GM12873 (cell line): ENCODE measurements at regions not wholly inside any gene's neighbourhood (a gene's known extent, or its start where the extent isn't known, plus 50 kb on each side); places are given as distances from the start of the nearest gene placed in this dataset.

Experiments
- TF ChIP-seq, protein P1 (sequence below): IDR thresholded peaks from 2 replicates; pipeline ENCODE4 v1.5.1; 2012; ENCODE audit warnings: low read depth, mild to moderate bottlenecking, moderate library complexity, low read length, control low read depth; ENCODE audit not compliant: insufficient read depth; ENCODE audit errors: missing control alignments

DNA sequence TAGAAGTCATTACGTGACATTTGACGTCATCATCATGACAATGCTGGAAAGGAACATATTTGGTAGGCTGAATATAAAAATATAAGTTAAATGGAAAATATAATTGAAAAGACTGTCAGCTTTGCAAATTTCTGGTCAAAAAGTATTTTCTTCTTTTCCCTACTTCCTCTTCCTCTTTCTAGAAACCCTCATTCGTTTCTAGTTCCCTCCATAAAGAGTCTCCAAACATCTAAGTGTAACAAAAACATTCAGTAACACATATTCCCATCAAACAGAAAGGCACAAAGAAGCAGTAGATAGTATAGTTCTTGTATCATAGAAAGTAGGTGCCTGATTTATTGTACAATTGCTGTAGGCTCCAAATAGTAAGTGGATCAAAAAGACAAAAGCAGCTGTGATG lies 150.8 kb upstream of the FAM83B start:
- TF ChIP-seq, protein P1, sequence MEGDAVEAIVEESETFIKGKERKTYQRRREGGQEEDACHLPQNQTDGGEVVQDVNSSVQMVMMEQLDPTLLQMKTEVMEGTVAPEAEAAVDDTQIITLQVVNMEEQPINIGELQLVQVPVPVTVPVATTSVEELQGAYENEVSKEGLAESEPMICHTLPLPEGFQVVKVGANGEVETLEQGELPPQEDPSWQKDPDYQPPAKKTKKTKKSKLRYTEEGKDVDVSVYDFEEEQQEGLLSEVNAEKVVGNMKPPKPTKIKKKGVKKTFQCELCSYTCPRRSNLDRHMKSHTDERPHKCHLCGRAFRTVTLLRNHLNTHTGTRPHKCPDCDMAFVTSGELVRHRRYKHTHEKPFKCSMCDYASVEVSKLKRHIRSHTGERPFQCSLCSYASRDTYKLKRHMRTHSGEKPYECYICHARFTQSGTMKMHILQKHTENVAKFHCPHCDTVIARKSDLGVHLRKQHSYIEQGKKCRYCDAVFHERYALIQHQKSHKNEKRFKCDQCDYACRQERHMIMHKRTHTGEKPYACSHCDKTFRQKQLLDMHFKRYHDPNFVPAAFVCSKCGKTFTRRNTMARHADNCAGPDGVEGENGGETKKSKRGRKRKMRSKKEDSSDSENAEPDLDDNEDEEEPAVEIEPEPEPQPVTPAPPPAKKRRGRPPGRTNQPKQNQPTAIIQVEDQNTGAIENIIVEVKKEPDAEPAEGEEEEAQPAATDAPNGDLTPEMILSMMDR: no peak

DNA sequence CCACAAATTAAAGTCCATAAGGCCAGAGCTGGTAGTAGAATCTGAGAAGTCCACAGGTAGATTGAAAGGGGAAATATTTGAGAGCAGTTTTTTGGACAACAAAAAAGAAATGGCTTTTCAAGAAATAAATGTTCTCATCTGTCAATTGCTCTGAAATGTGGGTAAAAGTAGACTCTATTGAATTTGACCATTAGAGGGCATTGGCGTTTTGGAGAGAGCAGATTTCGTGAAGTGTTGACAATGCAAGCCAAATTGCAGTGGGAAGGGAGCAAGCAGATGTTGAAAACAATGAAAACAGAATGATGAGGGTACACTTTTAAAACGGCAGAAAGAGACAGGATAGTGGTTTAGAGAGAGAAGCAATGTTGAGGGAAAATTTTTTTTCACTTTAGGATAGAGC lies 149.1 kb upstream of the FAM83B start:
- TF ChIP-seq, protein P1: no peak

DNA sequence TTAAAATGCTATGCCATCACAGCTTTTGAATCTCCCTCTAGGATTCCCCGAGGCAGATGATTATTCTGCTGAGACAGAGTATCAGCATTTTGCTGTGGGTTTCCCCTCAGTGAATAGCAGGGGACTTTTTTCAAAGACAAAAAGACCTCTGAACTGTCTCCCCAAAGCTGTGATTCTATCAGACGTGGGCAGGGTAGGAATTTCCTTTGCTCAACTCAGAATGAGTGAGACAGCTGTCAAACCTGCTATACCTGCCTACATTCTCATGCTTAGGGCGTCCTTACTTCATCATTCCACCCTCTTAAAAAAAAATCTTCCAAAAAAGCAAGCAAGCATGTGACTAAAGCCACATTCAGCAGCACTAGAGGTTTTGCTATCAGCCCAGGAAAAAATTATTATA lies 147.6 kb upstream of the FAM83B start:
- TF ChIP-seq, protein P1: no peak

DNA sequence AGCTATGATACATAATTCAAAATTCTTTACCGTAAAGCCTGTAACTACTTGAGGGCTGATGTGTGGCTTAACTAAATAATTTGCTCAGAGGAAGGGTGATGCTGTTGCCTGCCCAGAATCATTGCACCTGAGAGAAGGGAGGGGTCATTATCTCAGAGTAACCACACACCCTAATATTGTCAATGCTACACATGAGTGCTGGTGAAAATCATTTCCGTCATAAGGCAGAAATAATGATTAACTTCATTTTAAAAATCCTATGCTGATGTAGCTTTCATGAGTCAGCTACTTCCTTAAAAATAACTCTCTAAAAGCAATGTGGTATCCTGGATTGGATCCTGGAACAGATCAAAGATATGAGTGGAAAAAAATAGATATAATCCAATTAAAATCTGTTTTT lies 146.4 kb upstream of the FAM83B start:
- TF ChIP-seq, protein P1: no peak

DNA sequence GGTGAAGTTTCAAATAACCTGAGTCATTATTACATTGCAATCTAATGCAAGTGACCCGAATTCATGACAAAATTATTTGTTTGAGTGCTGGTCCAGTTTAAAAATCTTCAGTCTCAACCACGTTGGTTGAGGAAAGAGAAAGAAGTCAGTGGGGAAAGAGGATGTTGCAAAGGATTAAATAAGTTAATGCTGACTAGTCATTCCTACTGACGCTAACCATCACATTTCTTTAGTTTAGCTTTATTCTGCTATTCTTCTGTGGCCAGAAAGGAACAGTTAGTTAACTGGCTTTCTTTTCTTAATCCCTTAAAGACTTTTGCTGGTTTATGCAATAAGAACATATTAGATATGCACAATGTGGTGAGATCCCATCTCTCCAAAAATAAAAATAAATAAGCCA lies 143.8 kb upstream of the FAM83B start:
- TF ChIP-seq, protein P1: no peak

DNA sequence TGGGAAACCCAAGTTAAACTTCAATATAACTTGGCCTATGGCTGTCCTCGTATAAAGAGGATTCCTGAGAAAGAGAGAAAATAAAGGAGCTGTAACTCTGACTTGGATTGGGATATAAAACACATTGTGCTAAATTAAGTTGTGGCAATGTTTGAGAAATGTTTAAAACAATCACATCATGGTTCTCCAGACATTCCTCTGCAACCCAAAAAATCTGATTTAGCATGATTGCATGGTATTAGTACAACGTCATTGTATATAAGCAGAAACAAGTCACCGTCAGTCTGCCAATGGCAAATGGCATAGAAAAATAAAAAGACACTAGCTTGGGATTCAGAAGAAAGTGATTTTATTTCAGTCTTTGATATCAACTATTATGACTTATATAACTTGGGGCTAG lies 140.2 kb upstream of the FAM83B start:
- TF ChIP-seq, protein P1: no peak

DNA sequence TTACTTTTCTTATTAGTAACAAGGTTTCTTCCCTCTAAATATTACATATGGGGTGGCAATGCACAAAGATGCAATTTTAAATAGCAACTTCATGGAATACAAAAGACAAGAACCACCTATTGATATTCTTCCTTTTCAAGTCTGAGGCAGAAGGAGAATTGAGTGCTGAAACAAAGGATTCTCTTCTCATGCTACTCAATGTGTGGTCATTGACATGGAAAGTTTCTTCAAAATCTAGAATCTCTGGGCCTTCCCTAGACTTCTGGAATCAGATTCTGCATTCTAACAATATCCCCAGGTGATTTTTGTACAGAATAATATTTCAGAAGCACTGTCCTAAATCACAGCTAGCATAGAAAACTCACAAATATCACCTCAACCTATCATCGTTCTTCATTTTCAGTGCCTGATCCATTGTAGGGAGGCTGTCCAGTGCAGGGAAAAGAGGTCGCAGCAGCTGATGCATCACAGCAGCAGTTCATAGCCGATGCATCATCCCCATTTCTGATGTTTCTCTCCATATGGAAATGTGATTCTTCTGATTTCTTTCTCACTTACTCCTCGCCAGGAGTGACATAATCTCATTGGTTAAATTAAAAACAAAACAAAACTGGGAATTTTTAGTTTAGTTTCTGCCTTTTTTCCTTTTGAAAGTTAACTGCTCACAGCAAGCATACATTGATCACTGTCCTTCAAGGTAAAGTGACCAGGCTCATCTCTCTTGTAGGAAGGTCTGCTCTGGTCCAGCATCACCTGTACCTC lies 139.5 kb upstream of the FAM83B start:
- TF ChIP-seq, protein P1: no peak
